ENCODE measurements at regions not wholly inside any gene's neighbourhood (a gene's known extent, or its start where the extent isn't known, plus 50 kb on each side); places are given as distances from the start of the nearest gene placed in this dataset.

DNA sequence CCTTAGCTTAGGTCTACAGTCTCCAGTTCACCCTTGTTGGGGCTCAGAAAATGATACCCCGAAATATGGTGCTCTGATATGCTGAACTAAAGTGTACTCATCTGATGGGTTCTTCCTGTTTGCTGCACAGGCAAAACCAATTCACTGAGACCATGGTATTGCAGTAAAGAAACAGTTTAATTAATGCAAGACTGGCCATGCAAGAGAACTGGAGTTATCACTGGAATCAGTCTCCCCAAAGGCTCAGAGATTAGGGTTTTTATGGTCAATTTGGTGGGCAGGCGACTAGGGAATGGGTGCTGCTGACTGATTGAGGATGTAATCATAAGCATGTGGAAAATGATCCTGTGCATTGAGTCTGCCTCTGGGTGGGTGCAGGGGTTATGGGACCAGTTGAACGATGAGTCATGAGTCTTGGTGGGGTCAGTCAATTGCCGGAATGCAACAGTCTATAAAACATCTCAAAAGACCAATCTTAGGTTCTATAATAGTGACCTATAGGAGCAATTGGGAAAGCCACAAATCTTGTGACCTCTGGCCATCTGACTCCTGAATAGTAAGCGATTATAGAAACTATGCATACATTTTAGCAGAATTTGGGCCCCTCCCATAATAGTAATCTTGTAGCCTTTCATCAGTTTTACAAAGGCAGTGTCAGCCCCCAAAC, 113.0 kb upstream of the ANKRD55 start:
- TF ChIP-seq TAF1 (IDR thresholded peaks at IDR 0.05; ENCODE audit: borderline replicate concordance, insufficient read depth, low read length) (no peak), FOXP2 (optimal IDR thresholded peaks at IDR 0.05; ENCODE audit: borderline replicate concordance, extremely low read depth, extremely low read length, insufficient read depth) (no peak), POLR2AphosphoS5 (IDR thresholded peaks at IDR 0.05; ENCODE audit: low read depth, low read length) (no peak), SIN3A (IDR thresholded peaks at IDR 0.05; ENCODE audit: borderline replicate concordance, insufficient read depth, low read length) (no peak)
- TF ChIP-seq, protein P1, sequence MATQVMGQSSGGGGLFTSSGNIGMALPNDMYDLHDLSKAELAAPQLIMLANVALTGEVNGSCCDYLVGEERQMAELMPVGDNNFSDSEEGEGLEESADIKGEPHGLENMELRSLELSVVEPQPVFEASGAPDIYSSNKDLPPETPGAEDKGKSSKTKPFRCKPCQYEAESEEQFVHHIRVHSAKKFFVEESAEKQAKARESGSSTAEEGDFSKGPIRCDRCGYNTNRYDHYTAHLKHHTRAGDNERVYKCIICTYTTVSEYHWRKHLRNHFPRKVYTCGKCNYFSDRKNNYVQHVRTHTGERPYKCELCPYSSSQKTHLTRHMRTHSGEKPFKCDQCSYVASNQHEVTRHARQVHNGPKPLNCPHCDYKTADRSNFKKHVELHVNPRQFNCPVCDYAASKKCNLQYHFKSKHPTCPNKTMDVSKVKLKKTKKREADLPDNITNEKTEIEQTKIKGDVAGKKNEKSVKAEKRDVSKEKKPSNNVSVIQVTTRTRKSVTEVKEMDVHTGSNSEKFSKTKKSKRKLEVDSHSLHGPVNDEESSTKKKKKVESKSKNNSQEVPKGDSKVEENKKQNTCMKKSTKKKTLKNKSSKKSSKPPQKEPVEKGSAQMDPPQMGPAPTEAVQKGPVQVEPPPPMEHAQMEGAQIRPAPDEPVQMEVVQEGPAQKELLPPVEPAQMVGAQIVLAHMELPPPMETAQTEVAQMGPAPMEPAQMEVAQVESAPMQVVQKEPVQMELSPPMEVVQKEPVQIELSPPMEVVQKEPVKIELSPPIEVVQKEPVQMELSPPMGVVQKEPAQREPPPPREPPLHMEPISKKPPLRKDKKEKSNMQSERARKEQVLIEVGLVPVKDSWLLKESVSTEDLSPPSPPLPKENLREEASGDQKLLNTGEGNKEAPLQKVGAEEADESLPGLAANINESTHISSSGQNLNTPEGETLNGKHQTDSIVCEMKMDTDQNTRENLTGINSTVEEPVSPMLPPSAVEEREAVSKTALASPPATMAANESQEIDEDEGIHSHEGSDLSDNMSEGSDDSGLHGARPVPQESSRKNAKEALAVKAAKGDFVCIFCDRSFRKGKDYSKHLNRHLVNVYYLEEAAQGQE (IDR thresholded peaks at IDR 0.05; ENCODE audit: insufficient read depth in 1 of 2, low read depth in 2 of 2, low read length in 2 of 2): no peak

DNA sequence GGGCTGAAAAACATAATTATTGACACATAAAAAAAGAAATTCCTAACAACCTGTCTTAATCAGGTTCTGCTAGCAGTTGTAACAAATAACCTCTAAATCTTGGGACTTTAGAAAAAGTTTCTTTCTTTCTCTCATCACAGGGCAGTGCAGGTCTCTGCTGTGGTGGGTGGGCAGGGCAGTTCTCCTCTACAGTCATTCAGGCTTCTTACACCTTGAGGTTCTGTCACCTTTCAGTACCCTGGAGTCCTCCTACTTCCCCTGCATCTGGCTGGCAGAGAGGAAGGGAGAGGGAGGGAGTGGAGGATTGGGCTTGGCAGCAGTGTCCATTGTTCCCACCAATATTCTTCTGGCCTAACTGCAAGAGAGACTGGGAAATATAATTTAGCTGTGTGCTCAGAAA, 112.2 kb upstream of the ANKRD55 start:
- TF ChIP-seq, protein P1 (IDR thresholded peaks at IDR 0.05; ENCODE audit: insufficient read depth in 1 of 2, low read depth in 2 of 2, low read length in 2 of 2): no peak
- TF ChIP-seq POLR2AphosphoS5 (IDR thresholded peaks at IDR 0.05; ENCODE audit: low read depth, low read length) (no peak), SIN3A (IDR thresholded peaks at IDR 0.05; ENCODE audit: borderline replicate concordance, insufficient read depth, low read length) (no peak), FOXP2 (optimal IDR thresholded peaks at IDR 0.05; ENCODE audit: borderline replicate concordance, extremely low read depth, extremely low read length, insufficient read depth) (no peak)

DNA sequence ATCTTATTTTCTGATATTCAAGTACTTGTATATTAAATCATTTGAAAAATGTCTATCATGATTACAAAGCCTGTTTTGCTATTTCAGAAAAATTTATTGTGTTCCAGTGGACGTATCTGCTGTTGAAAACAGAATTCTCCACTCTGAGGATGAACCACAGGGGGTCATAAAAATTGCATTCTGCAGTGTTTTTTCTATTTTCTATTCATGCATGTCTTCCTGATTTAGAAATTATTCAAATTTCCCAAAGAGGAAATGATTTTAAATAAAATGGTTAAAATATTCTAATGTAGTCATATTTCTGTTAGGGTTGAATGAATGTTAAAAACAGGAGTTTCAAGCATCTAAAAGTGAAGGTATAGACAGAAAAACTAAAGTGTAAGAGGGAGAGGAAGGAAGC, 111.5 kb upstream of the ANKRD55 start:
- TF ChIP-seq, protein P1 (IDR thresholded peaks at IDR 0.05; ENCODE audit: insufficient read depth in 1 of 2, low read depth in 2 of 2, low read length in 2 of 2): no peak
- TF ChIP-seq SIN3A (IDR thresholded peaks at IDR 0.05; ENCODE audit: borderline replicate concordance, insufficient read depth, low read length) (no peak), POLR2AphosphoS5 (IDR thresholded peaks at IDR 0.05; ENCODE audit: low read depth, low read length) (no peak), TAF1 (IDR thresholded peaks at IDR 0.05; ENCODE audit: borderline replicate concordance, insufficient read depth, low read length) (no peak), FOXP2 (optimal IDR thresholded peaks at IDR 0.05; ENCODE audit: borderline replicate concordance, extremely low read depth, extremely low read length, insufficient read depth) (no peak)

DNA sequence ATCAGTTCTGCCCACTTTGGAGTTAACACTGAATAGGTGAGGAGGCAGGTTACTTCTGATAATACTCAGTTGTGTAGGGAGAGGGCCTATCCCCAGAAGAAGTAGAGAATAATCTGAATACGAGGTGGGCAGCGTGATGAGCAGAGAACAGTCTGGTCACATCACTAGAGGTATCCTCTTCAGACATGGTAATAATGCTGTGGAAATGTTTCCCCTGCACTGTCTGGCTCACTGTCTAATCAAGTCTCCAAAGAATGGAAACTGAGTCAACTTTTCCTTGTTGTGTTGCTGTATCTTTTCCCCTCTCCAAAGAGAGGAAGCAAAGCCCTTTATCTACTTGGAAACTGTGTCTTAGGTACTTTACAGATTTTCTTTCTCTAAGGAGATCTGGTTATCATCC, 110.9 kb upstream of the ANKRD55 start:
- TF ChIP-seq SIN3A (IDR thresholded peaks at IDR 0.05; ENCODE audit: borderline replicate concordance, insufficient read depth, low read length) (no peak), POLR2AphosphoS5 (IDR thresholded peaks at IDR 0.05; ENCODE audit: low read depth, low read length) (no peak), TAF1 (IDR thresholded peaks at IDR 0.05; ENCODE audit: borderline replicate concordance, insufficient read depth, low read length) (no peak), FOXP2 (optimal IDR thresholded peaks at IDR 0.05; ENCODE audit: borderline replicate concordance, extremely low read depth, extremely low read length, insufficient read depth) (no peak)
- TF ChIP-seq, protein P1 (IDR thresholded peaks at IDR 0.05; ENCODE audit: insufficient read depth in 1 of 2, low read depth in 2 of 2, low read length in 2 of 2): no peak

All from PFSK-1 (cell line).